Activated naive CD4-positive, alpha-beta T cell treated with anti-CD3 and anti-CD28 coated beads, Interleukin-2, amount 10 ng/mL, durations not matched to agents 7 days and 5 days (primary cell): ENCODE measurements at regions not wholly inside any gene's neighbourhood (a gene's known extent, or its start where the extent isn't known, plus 50 kb on each side); places are given as distances from the start of the nearest gene placed in this dataset.
"Not testable (repeated sequence)": the region's sequence is repeated elsewhere in the genome, so short reads cannot be mapped to it uniquely, and the experiment has no call there.

Experiments used
- CTCF ChIA-PET: fragments of 350-600 bp; sonication (Branson Sonifier 250); formaldehyde crosslinking; loops from one replicate; lab custom pipeline; 2021; ENCODE audit warnings: antibody characterized with exemption; lab: Charles Lee
- DNase-seq: peaks from one replicate; pipeline ENCODE4 v3.0.0-alpha.2; 2020
- H3K27ac Mint-ChIP-seq: one replicate; pipeline ENCODE4 v1.8.0; 2021; ENCODE audit warnings: mild to moderate bottlenecking, moderate library complexity, mixed read lengths
- H3K27me3 Mint-ChIP-seq: one replicate; pipeline ENCODE4 v1.8.0; 2021; ENCODE audit warnings: mild to moderate bottlenecking, mixed read lengths
- H3K36me3 Mint-ChIP-seq: one replicate; pipeline ENCODE4 v1.8.0; 2021; ENCODE audit warnings: mixed read lengths
- H3K4me1 Mint-ChIP-seq: one replicate; pipeline ENCODE4 v1.8.0; 2021; ENCODE audit warnings: mixed read lengths
- H3K4me3 Mint-ChIP-seq: one replicate; pipeline ENCODE4 v1.8.0; 2021; ENCODE audit warnings: mild to moderate bottlenecking, moderate library complexity, mixed read lengths
- H3K9me3 Mint-ChIP-seq: one replicate; pipeline ENCODE4 v1.8.0; 2021; ENCODE audit warnings: mixed read lengths

GRCh38 chr7:106538638-106539037 lies 122.3 kb downstream of the CCDC71L start:
- peaks cover 8% of the 10 kb centered on the region for H3K4me1 Mint-ChIP-seq
- CTCF ChIA-PET, result interaction anchor here (1.2 kb wide), 1 partner anchor 362 kb away, joined by 6 read pairs; no protein-coding TSS in a partner anchor
- no peak overlapping the region for H3K4me3 Mint-ChIP-seq
- no peaks in the 10 kb centered on the region for H3K36me3 Mint-ChIP-seq
- peaks cover 5% of the 10 kb centered on the region for H3K27me3 Mint-ChIP-seq
- DNase-seq, result no peak
- H3K27ac Mint-ChIP-seq, result no peak overlapping the region
- H3K9me3 Mint-ChIP-seq, result no peaks in the 10 kb centered on the region

GRCh38 chr7:106537119-106537518 lies 123.8 kb downstream of the CCDC71L start:
- CTCF ChIA-PET, result no interaction called here
- no peak for DNase-seq
- peaks cover 3% of the 10 kb centered on the region for H3K4me1 Mint-ChIP-seq
- H3K4me3 Mint-ChIP-seq, result no peak overlapping the region
- no peaks in the 10 kb centered on the region for H3K36me3 Mint-ChIP-seq
- no peaks in the 10 kb centered on the region for H3K9me3 Mint-ChIP-seq
- peaks cover 5% of the 10 kb centered on the region for H3K27me3 Mint-ChIP-seq
- H3K27ac Mint-ChIP-seq, result no peak overlapping the region

- Mint-ChIP-seq H3K4me3 (no peak overlapping the region), H3K27me3 (peaks cover 5% of the 10 kb centered on the region), H3K9me3 (no peaks in the 10 kb centered on the region), H3K36me3 (no peaks in the 10 kb centered on the region), H3K27ac (no peak overlapping the region), H3K4me1 (peaks cover 3% of the 10 kb centered on the region)
- DNase-seq, result no peak
- CTCF ChIA-PET, result interaction anchor here (0.6 kb wide), 1 partner anchor 15 kb away, joined by 3 read pairs; no protein-coding TSS in a partner anchor
Observed at GRCh38 chr7:106536079-106536478, 124.9 kb downstream of the CCDC71L start.

GRCh38 chr7:106535234-106535932 lies 125.6 kb downstream of the CCDC71L start:
- CTCF ChIA-PET, result no interaction called here
- Mint-ChIP-seq H3K27ac (no peak overlapping the region), H3K4me3 (no peak overlapping the region)

GRCh38 chr7:106534271-106534846 lies 126.6 kb downstream of the CCDC71L start:
- H3K36me3 Mint-ChIP-seq, result no peaks in the 10 kb centered on the region
- no peak overlapping the region for H3K27ac Mint-ChIP-seq
- CTCF ChIA-PET, result no interaction called here
- H3K27me3 Mint-ChIP-seq, result no peaks in the 10 kb centered on the region
- no peaks in the 10 kb centered on the region for H3K9me3 Mint-ChIP-seq
- no peak overlapping the region for H3K4me3 Mint-ChIP-seq
- DNase-seq, result no peak
- peaks cover 3% of the 10 kb centered on the region for H3K4me1 Mint-ChIP-seq

More at GRCh38 chr7:106535234-106535932, 125.6 kb downstream of the CCDC71L start:
- no peak for DNase-seq
- Mint-ChIP-seq H3K4me1 (peaks cover 3% of the 10 kb centered on the region), H3K9me3 (no peaks in the 10 kb centered on the region), H3K36me3 (no peaks in the 10 kb centered on the region), H3K27me3 (peaks cover 3% of the 10 kb centered on the region)

GRCh38 chr7:106530183-106530582 lies 130.8 kb downstream of the CCDC71L start:
- CTCF ChIA-PET, DNase-seq, H3K27me3 Mint-ChIP-seq, H3K36me3 Mint-ChIP-seq, H3K27ac Mint-ChIP-seq, H3K4me3 Mint-ChIP-seq, H3K9me3 Mint-ChIP-seq, H3K4me1 Mint-ChIP-seq: not testable (repeated sequence)

GRCh38 chr7:106526617-106527016 lies 134.3 kb downstream of the CCDC71L start:
- CTCF ChIA-PET, H3K4me1 Mint-ChIP-seq, H3K27me3 Mint-ChIP-seq: not testable (repeated sequence)

GRCh38 chr7:106524690-106525059 lies 136.3 kb downstream of the CCDC71L start:
- no peaks in the 10 kb centered on the region for H3K36me3 Mint-ChIP-seq

More at GRCh38 chr7:106526617-106527016, 134.3 kb downstream of the CCDC71L start:
- not testable (repeated sequence) for H3K4me3 Mint-ChIP-seq, H3K36me3 Mint-ChIP-seq, DNase-seq, H3K9me3 Mint-ChIP-seq, H3K27ac Mint-ChIP-seq

GRCh38 chr7:106523482-106523881 lies 137.5 kb downstream of the CCDC71L start:
- Mint-ChIP-seq H3K27me3 (peaks cover under 1% of the 10 kb centered on the region), H3K9me3 (no peaks in the 10 kb centered on the region), H3K4me1 (peaks cover 4% of the 10 kb centered on the region), H3K36me3 (no peaks in the 10 kb centered on the region), H3K27ac (no peak overlapping the region), H3K4me3 (no peak overlapping the region)
- CTCF ChIA-PET, result no interaction called here
- no peak for DNase-seq

More at GRCh38 chr7:106524690-106525059, 136.3 kb downstream of the CCDC71L start:
- H3K27ac Mint-ChIP-seq, result no peak overlapping the region
- H3K4me1 Mint-ChIP-seq, result peaks cover 4% of the 10 kb centered on the region
- no peak for DNase-seq
- H3K9me3 Mint-ChIP-seq, result no peaks in the 10 kb centered on the region
- no peaks in the 10 kb centered on the region for H3K27me3 Mint-ChIP-seq
- no peak overlapping the region for H3K4me3 Mint-ChIP-seq
- CTCF ChIA-PET, result interaction anchor here (1.2 kb wide), 1 partner anchor 62 kb away, joined by 4 read pairs; no protein-coding TSS in a partner anchor

- CTCF ChIA-PET, result no interaction called here
- Mint-ChIP-seq H3K4me3 (no peak overlapping the region), H3K27ac (no peak overlapping the region), H3K36me3 (no peaks in the 10 kb centered on the region), H3K9me3 (no peaks in the 10 kb centered on the region), H3K27me3 (peaks cover 6% of the 10 kb centered on the region), H3K4me1 (peaks cover 4% of the 10 kb centered on the region)
- DNase-seq, result no peak
Observed at GRCh38 chr7:106522696-106523095, 138.3 kb downstream of the CCDC71L start.

GRCh38 chr7:106521541-106521940 lies 139.4 kb downstream of the CCDC71L start:
- CTCF ChIA-PET, result no interaction called here
- H3K27me3 Mint-ChIP-seq, result peaks cover 10% of the 10 kb centered on the region
- no peaks in the 10 kb centered on the region for H3K36me3 Mint-ChIP-seq
- H3K9me3 Mint-ChIP-seq, result no peaks in the 10 kb centered on the region
- DNase-seq, result no peak
- H3K4me1 Mint-ChIP-seq, result peaks cover 4% of the 10 kb centered on the region
- H3K27ac Mint-ChIP-seq, result no peak overlapping the region
- no peak overlapping the region for H3K4me3 Mint-ChIP-seq

GRCh38 chr7:106520962-106521514 lies 139.9 kb downstream of the CCDC71L start:
- no peaks in the 10 kb centered on the region for H3K9me3 Mint-ChIP-seq
- CTCF ChIA-PET, result interaction anchor here (0.6 kb wide), 1 partner anchor 15 kb away, joined by 3 read pairs; no protein-coding TSS in a partner anchor
- no peak overlapping the region for H3K27ac Mint-ChIP-seq
- no peak for DNase-seq
- H3K4me1 Mint-ChIP-seq, result peaks cover 4% of the 10 kb centered on the region
- no peaks in the 10 kb centered on the region for H3K36me3 Mint-ChIP-seq
- H3K27me3 Mint-ChIP-seq, result peaks cover 10% of the 10 kb centered on the region
- no peak overlapping the region for H3K4me3 Mint-ChIP-seq

GRCh38 chr7:106518967-106519366 lies 142.0 kb downstream of the CCDC71L start:
- H3K4me3 Mint-ChIP-seq, result no peak overlapping the region
- H3K9me3 Mint-ChIP-seq, result no peaks in the 10 kb centered on the region
- CTCF ChIA-PET, result no interaction called here
- H3K27me3 Mint-ChIP-seq, result peaks cover 10% of the 10 kb centered on the region
- H3K4me1 Mint-ChIP-seq, result peaks cover 2% of the 10 kb centered on the region
- no peak overlapping the region for H3K27ac Mint-ChIP-seq
- H3K36me3 Mint-ChIP-seq, result no peaks in the 10 kb centered on the region
- DNase-seq, result no peak

GRCh38 chr7:106518239-106518638 lies 142.7 kb downstream of the CCDC71L start:
- no peak overlapping the region for H3K27ac Mint-ChIP-seq
- no peak overlapping the region for H3K4me3 Mint-ChIP-seq
- CTCF ChIA-PET, result no interaction called here
- no peak for DNase-seq
- no peaks in the 10 kb centered on the region for H3K9me3 Mint-ChIP-seq
- no peaks in the 10 kb centered on the region for H3K4me1 Mint-ChIP-seq
- peaks cover 10% of the 10 kb centered on the region for H3K27me3 Mint-ChIP-seq
- H3K36me3 Mint-ChIP-seq, result no peaks in the 10 kb centered on the region

- H3K4me1 Mint-ChIP-seq, result no peaks in the 10 kb centered on the region
- H3K36me3 Mint-ChIP-seq, result no peaks in the 10 kb centered on the region
- DNase-seq, result no peak
- peaks cover 10% of the 10 kb centered on the region for H3K27me3 Mint-ChIP-seq
- H3K4me3 Mint-ChIP-seq, result no peak overlapping the region
- H3K27ac Mint-ChIP-seq, result no peak overlapping the region
- no peaks in the 10 kb centered on the region for H3K9me3 Mint-ChIP-seq
- CTCF ChIA-PET, result no interaction called here
Observed at GRCh38 chr7:106517508-106517907, 143.4 kb downstream of the CCDC71L start.
